Putamen (tissue), 1 donor: ENCODE measurements at regions not wholly inside any gene's neighbourhood (a gene's known extent, or its start where the extent isn't known, plus 50 kb on each side); places are given as distances from the start of the nearest gene placed in this dataset.

Source experiments
- DNase-seq: peaks from one replicate; pipeline ENCODE4 v3.0.0-alpha.2; 2016; ENCODE audit warnings: low spot score

- DNase-seq, result peak; percentile 64
Measured at GRCh38 chr2:60295636-60295962, 257.9 kb downstream of the BCL11A start.

DNA sequence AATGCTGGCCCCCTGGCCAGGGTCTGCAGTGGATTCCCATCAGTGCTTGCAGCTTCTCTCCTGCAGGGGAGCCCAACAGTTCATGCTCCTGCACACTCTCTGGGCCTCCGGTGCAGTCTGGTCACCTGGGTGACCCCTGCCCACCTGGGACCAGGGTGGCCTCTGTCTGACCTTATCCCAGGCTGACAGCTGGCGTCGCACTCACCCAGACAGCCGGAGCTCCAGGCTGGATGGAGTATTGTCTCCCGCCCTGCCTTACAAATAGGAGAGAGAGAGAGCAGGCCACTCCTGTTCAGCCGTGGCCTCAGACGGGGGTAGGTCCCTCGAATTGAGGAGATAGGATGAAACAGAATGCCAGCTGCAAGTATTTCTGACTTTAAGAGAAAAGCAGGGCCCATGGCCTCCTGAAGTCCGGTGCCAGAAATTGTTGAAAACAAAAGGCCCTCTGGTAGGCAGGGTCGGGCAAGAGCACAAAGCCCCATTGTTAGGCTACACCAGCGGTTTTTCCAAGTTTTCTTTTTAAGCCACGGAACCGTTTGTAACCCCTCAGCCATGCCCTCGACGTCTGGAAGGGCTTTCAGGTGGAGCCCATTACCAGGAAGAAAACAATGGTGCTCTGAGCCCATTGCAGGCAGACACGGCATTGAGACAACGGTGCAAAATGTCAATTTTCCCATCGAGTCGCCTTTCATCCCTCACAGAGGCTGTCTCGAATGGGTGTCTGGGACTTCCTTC is 258.4 kb downstream of the BCL11A start:
- DNase-seq, result peak; percentile 71

GRCh38 chr2:60292242-60292641 is 261.2 kb downstream of the BCL11A start:
- no peak for DNase-seq

DNA sequence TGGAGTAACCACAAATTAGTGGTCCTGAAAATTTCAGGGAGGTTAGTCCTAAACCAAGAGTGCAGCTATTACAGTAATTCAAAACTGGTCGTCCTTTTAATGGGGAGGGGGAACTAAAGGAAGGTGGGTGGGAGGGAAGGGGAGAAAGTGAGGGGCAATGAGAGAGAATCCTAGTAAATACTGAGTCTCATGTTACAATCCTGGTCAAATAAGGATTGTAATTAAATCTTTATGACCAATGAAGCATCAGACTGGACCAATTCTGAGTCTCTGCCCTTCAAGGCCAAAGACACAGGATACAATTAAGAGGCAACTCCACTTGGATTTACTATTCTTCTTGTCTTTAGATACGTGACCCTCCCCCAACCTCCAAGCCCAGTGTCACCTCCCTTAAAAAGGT is 262.9 kb downstream of the BCL11A start:
- no peak for DNase-seq

- no peak for DNase-seq
Measured at GRCh38 chr2:60285626-60286316, 267.7 kb downstream of the BCL11A start.

- no peak for DNase-seq
Measured at GRCh38 chr2:60283626-60284025, 269.8 kb downstream of the BCL11A start.

DNA sequence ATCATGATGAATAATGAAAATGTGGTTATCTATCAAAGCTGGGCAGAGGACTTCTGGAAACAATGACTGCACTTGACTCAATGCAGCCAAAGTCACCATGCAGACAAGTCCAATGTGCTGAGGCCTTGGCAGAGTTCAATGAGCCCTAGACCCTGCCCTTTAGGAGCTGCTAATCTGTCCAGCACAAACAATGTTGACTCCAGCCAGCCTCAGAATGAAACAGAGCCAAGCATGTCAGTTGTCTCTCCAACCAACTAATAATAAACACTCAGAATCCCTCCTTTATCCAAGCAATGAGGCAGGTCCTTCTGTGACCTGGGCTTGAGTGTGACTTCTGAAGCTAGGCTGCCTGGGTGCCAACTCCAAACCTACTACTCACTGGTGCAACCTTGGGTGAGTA is 270.6 kb downstream of the BCL11A start:
- DNase-seq, result no peak

- DNase-seq, result no peak
Measured at GRCh38 chr2:60281730-60282129, 271.7 kb downstream of the BCL11A start.

DNA sequence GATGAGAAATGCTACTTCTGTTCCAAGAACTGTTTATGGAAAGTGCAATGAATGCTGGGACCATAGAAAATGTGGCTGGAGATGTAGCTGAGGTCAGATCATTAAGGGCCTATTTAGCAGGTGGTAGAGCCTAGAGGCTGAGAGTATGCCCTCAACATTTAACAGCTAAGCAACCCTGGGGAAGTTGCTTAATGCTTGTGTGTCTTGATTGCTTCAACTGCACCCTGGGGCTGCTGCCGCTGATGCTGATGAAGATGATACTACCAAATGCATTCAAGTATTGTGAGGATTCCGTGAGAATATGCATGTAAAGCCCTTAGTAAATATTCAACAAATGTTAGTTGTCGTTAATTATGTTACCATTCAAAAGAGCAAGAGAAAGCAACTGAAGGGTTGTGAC is 273.2 kb downstream of the BCL11A start:
- DNase-seq, result no peak

GRCh38 chr2:60278906-60279305 is 274.5 kb downstream of the BCL11A start:
- DNase-seq, result no peak

- DNase-seq, result no peak
Measured at GRCh38 chr2:60275958-60276357, 277.5 kb downstream of the BCL11A start.

DNA sequence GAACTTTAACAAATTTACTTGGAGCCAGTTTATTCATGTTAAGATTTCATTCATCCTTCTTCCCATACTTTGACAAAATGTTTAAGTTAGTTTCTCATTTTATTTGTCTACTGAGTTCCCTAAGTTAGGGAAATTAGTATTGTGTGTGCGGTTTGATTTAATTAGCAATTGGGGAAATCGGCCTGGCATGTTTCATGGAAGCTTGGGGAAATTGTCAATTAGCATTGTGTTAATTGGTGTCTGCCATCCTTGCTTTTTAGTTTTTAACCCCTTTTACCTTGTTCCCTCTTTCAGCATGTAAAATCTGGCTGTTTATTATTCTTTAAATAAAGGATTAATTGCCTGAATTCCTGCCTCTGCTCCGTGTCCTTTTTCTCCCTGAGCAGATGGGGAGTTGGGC is 279.6 kb downstream of the BCL11A start:
- DNase-seq, result no peak

DNA sequence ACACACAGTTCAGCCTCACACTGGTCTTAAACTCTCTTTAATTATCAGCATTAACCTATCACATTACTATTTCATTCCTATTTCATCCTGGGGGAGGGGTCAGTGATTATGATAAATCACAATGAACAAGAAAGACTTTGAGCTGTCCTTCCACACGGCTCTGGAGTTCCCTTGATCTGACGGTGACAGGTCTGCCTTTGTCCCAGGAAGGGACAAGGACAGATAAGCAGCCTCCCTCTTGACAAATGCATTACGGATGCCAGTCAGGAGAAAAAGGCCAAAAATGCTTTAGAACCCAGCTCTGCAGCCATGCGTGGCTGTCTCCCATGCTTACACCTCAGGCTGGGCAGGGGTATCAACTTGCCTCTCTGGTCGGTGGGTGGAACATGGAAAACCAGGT is 281.7 kb downstream of the BCL11A start:
- no peak for DNase-seq

GRCh38 chr2:60271131-60271530 is 282.3 kb downstream of the BCL11A start:
- DNase-seq, result no peak

GRCh38 chr2:60268661-60269060 is 284.8 kb downstream of the BCL11A start:
- DNase-seq, result no peak

DNA sequence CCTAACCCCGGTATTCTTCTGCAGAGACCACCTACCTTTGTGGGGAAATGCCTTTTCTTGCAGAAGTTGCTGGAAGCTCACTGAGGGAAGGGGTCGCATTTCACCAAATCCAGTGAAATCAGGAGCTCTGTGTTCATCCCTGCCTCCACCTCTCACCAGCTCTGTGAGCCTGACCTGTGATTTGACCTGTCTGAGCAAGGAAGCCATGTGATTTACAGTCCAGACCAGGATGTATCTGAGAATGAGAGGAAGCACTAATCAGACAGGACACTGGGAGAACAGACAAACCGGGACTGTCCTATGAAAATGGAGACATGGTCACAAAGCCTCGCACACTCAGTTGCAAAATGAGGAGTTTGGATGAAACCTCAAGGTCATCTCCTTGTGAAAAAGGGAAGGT is 285.4 kb downstream of the BCL11A start:
- DNase-seq, result no peak

DNA sequence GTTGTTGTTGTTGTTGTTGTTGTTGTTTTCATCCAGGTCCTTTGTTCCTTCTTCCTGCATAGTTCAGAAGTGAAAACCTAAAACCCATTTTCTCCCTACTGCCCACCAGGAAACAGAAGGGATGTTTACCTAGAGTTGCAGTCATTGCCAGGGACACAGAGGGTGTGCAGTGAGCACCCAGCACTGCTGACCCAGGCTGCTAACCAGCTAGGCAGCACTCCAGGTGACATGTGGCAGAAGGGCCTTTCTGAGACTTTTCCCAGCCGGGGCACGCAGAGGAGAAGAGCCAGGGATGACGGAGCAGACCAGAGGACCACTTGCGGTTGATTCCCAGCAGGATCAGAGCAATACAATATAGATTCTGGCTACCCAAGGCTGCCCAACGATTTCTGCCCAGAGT is 286.3 kb downstream of the BCL11A start:
- DNase-seq, result no peak

DNA sequence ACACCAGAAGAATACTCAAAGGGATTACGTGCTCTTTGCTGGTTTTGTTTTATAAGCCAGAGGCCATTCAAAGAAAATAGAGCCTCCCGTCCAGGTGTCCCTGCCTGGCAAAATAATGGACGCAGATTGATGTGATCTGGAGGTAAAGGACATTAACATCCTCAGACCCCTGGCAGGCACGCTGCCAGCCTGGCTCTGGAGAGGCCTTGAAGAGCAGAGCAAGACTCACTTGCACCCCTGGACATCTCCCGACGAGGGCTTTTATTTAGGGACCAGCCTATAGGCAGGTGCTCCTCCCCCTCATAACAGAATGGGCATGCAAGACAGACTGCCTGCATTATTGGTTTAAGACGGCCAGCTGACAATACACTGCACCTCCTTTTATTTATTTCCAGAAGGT is 291.3 kb downstream of the BCL11A start:
- DNase-seq, result no peak

GRCh38 chr2:60260639-60261296 is 292.7 kb downstream of the BCL11A start:
- DNase-seq, result no peak

DNA sequence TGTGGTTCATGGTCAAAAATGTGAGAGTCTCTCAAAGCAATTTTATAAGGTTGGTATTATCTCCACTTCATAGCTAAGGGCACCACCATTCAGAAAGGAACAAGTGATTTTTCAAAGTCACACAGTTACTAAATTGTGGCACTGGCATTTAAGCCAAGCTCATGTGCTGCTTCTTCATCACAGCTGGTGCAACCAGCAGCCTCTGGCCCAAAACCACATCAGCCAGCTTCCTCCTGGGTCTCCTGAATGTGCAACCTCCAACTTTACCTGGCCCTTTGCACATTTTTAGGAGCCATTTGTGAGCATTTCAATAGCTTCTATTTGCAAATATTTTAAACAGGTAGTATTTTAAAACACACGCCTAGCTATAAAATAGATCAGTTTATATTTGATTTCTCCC is 293.7 kb downstream of the BCL11A start:
- DNase-seq, result no peak

- no peak for DNase-seq
Measured at GRCh38 chr2:60252581-60253150, 300.8 kb downstream of the BCL11A start.

DNA sequence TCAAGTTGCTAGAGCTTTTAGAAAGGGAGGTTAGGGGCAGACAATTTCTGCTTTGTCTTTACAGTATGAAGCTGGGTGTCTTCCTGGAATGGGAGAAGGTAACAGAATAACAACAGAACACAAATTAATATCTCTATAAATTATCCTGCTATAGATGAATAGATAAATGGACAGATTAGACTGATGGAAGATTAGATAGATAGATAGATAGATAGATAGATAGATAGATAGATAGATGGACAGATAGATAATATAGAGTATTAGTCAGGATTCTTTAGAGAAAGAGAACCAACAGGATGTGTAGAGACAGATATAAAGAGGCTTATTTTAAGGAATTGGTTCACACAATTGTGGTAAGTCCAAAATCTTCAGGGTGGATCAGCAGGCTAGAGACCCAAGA is 302.2 kb downstream of the BCL11A start:
- no peak for DNase-seq

DNA sequence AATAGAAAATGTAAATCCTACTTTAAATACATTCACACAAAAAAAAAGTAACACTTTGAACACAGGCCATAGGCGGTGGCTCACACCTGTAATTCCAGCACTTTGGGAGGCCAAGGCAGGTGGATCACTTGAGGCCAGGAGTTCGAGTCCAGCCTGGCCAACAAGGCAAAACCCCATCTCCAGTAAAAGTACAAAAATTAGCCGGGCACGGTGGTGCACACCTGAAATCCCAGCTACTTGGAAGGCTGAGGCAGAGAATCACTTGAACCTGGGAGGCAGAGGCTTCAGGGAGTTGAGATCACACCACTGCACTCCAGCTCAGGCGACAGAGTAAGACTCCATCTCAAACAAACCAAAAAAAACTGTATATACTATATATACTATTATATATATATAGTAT is 303.6 kb downstream of the BCL11A start:
- DNase-seq, result no peak
